Osteocyte (in vitro differentiated cells): ENCODE measurements at regions not wholly inside any gene's neighbourhood (a gene's known extent, or its start where the extent isn't known, plus 50 kb on each side); places are given as distances from the start of the nearest gene placed in this dataset.
A peak's percentile ranks its signal among the peaks of the same experiment; 100 is the strongest.
"Not testable (repeated sequence)": the region's sequence is repeated elsewhere in the genome, so short reads cannot be mapped to it uniquely, and the experiment has no call there.

Experiments
- DNase-seq: peaks from one replicate; pipeline ENCODE4 v3.0.0; 2021; ENCODE audit warnings: mixed read lengths; ENCODE audit not compliant: unreplicated experiment; ENCODE audit errors: extremely low spot score
- H3K27ac Mint-ChIP-seq: one replicate; pipeline ENCODE4 v1.8.0; 2021; ENCODE audit warnings: mild to moderate bottlenecking, mixed read lengths; ENCODE audit not compliant: unreplicated experiment
- H3K27me3 Mint-ChIP-seq: one replicate; pipeline ENCODE4 v1.8.0; 2021; ENCODE audit warnings: mixed read lengths; ENCODE audit not compliant: unreplicated experiment
- H3K36me3 Mint-ChIP-seq: one replicate; pipeline ENCODE4 v1.8.0; 2021; ENCODE audit warnings: mixed read lengths; ENCODE audit not compliant: unreplicated experiment
- H3K4me1 Mint-ChIP-seq: one replicate; pipeline ENCODE4 v1.8.0; 2021; ENCODE audit warnings: mixed read lengths; ENCODE audit not compliant: unreplicated experiment
- H3K4me3 Mint-ChIP-seq: one replicate; pipeline ENCODE4 v1.8.0; 2021; ENCODE audit warnings: mild to moderate bottlenecking, moderate library complexity, mixed read lengths; ENCODE audit not compliant: unreplicated experiment
- H3K9me3 Mint-ChIP-seq: one replicate; pipeline ENCODE4 v1.8.0; 2021; ENCODE audit warnings: mixed read lengths; ENCODE audit not compliant: unreplicated experiment
- CTCF ChIP-seq: fragments of 200-600 bp; sonication (generic); IDR thresholded peaks from 2 replicates; pipeline ENCODE4 v1.5.0; 2021; ENCODE audit warnings: antibody characterized with exemption, mild to moderate bottlenecking, moderate library complexity

DNA sequence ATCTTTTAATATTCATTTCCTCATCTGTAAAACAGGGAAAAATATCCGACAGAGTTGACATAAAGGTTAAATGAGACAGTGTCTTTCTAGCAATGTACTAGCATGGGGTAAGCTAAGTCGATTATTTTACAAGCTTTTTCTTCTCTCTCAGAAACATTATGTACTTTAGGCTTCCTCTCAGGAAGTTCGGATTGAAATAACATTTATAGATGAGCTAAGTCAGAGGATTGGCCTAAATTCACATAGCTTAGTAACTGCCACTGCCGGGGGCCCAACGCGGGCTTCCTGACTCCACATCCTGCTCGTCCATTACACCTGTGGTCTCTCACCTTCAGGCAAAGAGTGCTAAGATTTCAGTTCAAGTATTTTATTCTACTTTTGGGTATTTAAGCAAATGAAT lies 462.3 kb upstream of the NFIA start:
- Mint-ChIP-seq H3K27me3 (no peaks in the 10 kb centered on the region), H3K27ac (peak overlapping the region; percentile 54), H3K36me3 (no peaks in the 10 kb centered on the region), H3K4me3 (no peak overlapping the region), H3K9me3 (peaks cover 4% of the 10 kb centered on the region), H3K4me1 (peaks cover 34% of the 10 kb centered on the region)
- DNase-seq = no peak
- no peak for TF ChIP-seq CTCF

GRCh38 chr1:60619581-60619980 lies 462.8 kb upstream of the NFIA start:
- Mint-ChIP-seq H3K4me3 (no peak overlapping the region), H3K36me3 (peaks cover 2% of the 10 kb centered on the region), H3K27ac (no peak overlapping the region), H3K27me3 (no peaks in the 10 kb centered on the region), H3K4me1 (peaks cover 34% of the 10 kb centered on the region), H3K9me3 (peaks cover 4% of the 10 kb centered on the region)
- no peak for TF ChIP-seq CTCF
- DNase-seq = no peak

GRCh38 chr1:60615666-60616065 lies 466.7 kb upstream of the NFIA start:
- peaks cover 2% of the 10 kb centered on the region for H3K36me3 Mint-ChIP-seq
- no peaks in the 10 kb centered on the region for H3K27me3 Mint-ChIP-seq
- no peak overlapping the region for H3K4me3 Mint-ChIP-seq
- H3K9me3 Mint-ChIP-seq = peaks cover 4% of the 10 kb centered on the region
- no peak for TF ChIP-seq CTCF
- DNase-seq = no peak
- H3K4me1 Mint-ChIP-seq = peaks cover 22% of the 10 kb centered on the region
- H3K27ac Mint-ChIP-seq = peak overlapping the region; percentile 8

DNA sequence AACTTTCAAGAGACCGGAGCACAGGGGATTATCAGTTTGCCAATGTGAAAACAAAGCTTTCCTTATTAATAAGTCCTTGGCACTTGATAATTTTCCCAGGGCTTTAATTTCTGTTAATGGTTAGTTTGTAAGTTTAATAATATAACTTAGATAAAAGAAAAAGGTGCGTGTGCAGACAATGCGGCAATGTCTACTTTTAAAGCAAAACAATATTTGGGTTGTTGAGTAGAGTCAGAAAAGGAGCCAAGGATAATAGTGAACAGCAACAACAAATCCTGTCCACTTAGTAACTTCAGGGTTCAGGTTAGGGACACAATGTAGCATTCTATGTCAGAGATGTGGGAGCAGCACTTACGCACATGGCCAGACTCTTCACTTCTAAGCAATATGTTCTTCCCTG lies 469.6 kb upstream of the NFIA start:
- DNase-seq = no peak
- H3K4me1 Mint-ChIP-seq = peaks cover 9% of the 10 kb centered on the region
- H3K36me3 Mint-ChIP-seq = peaks cover 2% of the 10 kb centered on the region
- peaks cover 4% of the 10 kb centered on the region for H3K9me3 Mint-ChIP-seq
- TF ChIP-seq CTCF = no peak
- H3K27me3 Mint-ChIP-seq = no peaks in the 10 kb centered on the region
- no peak overlapping the region for H3K27ac Mint-ChIP-seq
- H3K4me3 Mint-ChIP-seq = no peak overlapping the region

DNA sequence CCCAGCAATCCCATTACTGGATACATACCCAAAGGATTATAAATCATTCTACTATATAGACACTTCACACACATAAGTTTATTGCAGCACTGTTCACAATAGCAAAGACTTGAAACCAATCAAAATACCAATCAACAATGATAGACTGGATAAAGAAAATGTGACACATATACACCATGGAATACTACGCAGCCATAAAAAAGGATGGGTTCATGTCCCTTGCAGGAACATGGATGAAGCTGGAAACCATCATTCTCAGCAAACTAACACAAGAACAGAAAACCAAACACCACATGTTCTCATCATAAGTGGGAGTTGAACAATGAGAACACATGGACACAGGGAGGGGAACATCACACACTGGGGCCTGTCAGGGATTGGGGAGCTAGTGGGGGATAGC lies 475.4 kb upstream of the NFIA start:
- not testable (repeated sequence) for H3K36me3 Mint-ChIP-seq, H3K4me1 Mint-ChIP-seq, H3K27ac Mint-ChIP-seq, H3K27me3 Mint-ChIP-seq, H3K4me3 Mint-ChIP-seq, DNase-seq
- peaks cover 16% of the 10 kb centered on the region for H3K9me3 Mint-ChIP-seq

DNA sequence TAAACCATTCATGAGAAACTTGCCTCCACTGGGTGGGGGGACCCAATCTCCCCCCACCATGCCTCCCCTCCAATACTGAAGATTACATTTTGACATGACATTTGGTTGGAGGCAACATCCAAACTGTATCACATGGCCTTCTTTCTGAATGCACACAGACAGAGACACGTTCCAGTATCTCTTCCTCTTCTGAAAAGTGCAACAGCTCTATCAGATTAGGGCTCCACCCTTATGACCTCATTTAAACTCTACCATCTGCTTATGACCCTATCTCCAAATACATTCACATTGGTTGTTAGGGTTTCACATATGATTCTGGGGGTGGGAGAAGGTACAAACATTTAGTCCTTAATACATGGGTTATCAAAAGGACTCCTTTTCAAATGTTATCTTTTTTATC lies 481.8 kb upstream of the NFIA start:
- Mint-ChIP-seq H3K4me3 (no peak overlapping the region), H3K27ac (no peak overlapping the region), H3K27me3 (peaks cover 3% of the 10 kb centered on the region), H3K9me3 (peaks cover 7% of the 10 kb centered on the region), H3K4me1 (peaks cover 11% of the 10 kb centered on the region), H3K36me3 (no peaks in the 10 kb centered on the region)
- no peak for TF ChIP-seq CTCF
- DNase-seq = no peak
